CD14-positive monocyte (primary cell): ENCODE measurements at regions not wholly inside any gene's neighbourhood (a gene's known extent, or its start where the extent isn't known, plus 50 kb on each side); places are given as distances from the start of the nearest gene placed in this dataset.

Source experiments
- DNase-seq, 3 donors: peaks; one replicate each; pipeline ENCODE4 v3.0.0-alpha.2; 2011 to 2022
- H2AFZ ChIP-seq: 2 replicates; pipeline ENCODE4 v1.6.0; 2012; ENCODE audit warnings: mild to moderate bottlenecking, low read depth, low read length, inconsistent platforms; ENCODE audit not compliant: insufficient read depth, poor library complexity, severe bottlenecking
- H3K27ac ChIP-seq, 2 donors: 1 replicate in 1 of 2; 2 replicates in 1 of 2; pipeline ENCODE4 v1.5.1; 2012 to 2013; ENCODE audit warnings: low read length in 2 of 2, control low read depth in 1 of 2, inconsistent platforms in 1 of 2, low read depth in 1 of 2, mild to moderate bottlenecking in 1 of 2
- H3K27me3 ChIP-seq, 2 donors: one replicate each; pipeline versions ENCODE4 v1.6.0 to v1.6.1; 2011 to 2013; ENCODE audit warnings: low read length in 2 of 2; ENCODE audit not compliant: control insufficient read depth in 2 of 2, insufficient read depth in 2 of 2
- H3K36me3 ChIP-seq, 2 donors: replicated peaks in 1 of 2; 1 replicate in 1 of 2; 2 replicates in 1 of 2; pipeline versions ENCODE4 v1.5.1 to v1.6.1; 2012 to 2013; ENCODE audit warnings: low read length in 2 of 2, control low read depth in 1 of 2, inconsistent platforms in 1 of 2, mild to moderate bottlenecking in 1 of 2; ENCODE audit not compliant: insufficient read depth in 2 of 2, control insufficient read depth in 1 of 2
- H3K4me1 ChIP-seq, 2 donors: 1 replicate in 1 of 2; 2 replicates in 1 of 2; pipeline versions ENCODE4 v1.5.1 to v1.6.1; 2012 to 2013; ENCODE audit warnings: low read length in 2 of 2, control low read depth in 1 of 2, inconsistent platforms in 1 of 2, mild to moderate bottlenecking in 1 of 2, moderate library complexity in 1 of 2; ENCODE audit not compliant: insufficient read depth in 2 of 2, control insufficient read depth in 1 of 2
- H3K4me2 ChIP-seq: replicated peaks from 2 replicates; pipeline ENCODE3; 2012; ENCODE audit warnings: low read length, moderate library complexity, mild to moderate bottlenecking; ENCODE audit not compliant: poor library complexity, severe bottlenecking; ENCODE audit errors: extremely low read depth
- H3K4me3 ChIP-seq, 3 experiments: fragments of 200-600 bp in 1 of 3; sonication (generic) in 1 of 3; replicated peaks in 1 of 3; 1 replicate in 2 of 3; 2 replicates in 1 of 3; pipeline ENCODE4 v1.5.1; 2011 to 2013; ENCODE audit warnings: low read length in 3 of 3, mild to moderate bottlenecking in 3 of 3, control low read depth in 2 of 3, low read depth in 2 of 3, inconsistent platforms in 1 of 3, moderate library complexity in 1 of 3
- H3K79me2 ChIP-seq: 2 replicates; pipeline ENCODE4 v1.6.0; 2012; ENCODE audit warnings: mild to moderate bottlenecking, control low read depth, inconsistent platforms, low read length, moderate library complexity; ENCODE audit not compliant: insufficient read depth
- H3K9ac ChIP-seq: 2 replicates; pipeline ENCODE4 v1.6.0; 2017; ENCODE audit warnings: low read length, mild to moderate bottlenecking; ENCODE audit not compliant: insufficient read depth, poor library complexity, severe bottlenecking
- H3K9me3 ChIP-seq, 2 donors: replicated peaks in 1 of 2; 1 replicate in 1 of 2; 2 replicates in 1 of 2; pipeline versions ENCODE4 v1.5.1 to v1.6.1; 2012 to 2013; ENCODE audit warnings: low read length in 2 of 2, control low read depth in 1 of 2; ENCODE audit not compliant: control insufficient read depth in 1 of 2, insufficient read depth in 1 of 2
- H4K20me1 ChIP-seq: 2 replicates; pipeline ENCODE4 v1.6.0; 2012; ENCODE audit warnings: mild to moderate bottlenecking, low read length, control low read depth, moderate library complexity; ENCODE audit not compliant: insufficient read depth
- H3K27ac Mint-ChIP-seq, 7 donors: one replicate each; pipeline ENCODE4 v1.8.0; 2020; ENCODE audit warnings: mild to moderate bottlenecking in 7 of 7, mixed read lengths in 7 of 7, moderate library complexity in 6 of 7, inconsistent platforms in 2 of 7
- H3K27me3 Mint-ChIP-seq, 3 donors: one replicate each; pipeline ENCODE4 v1.8.0; 2021 to 2022; ENCODE audit warnings: low read depth in 3 of 3, mild to moderate bottlenecking in 3 of 3, mixed read lengths in 3 of 3, moderate library complexity in 3 of 3, inconsistent platforms in 1 of 3
- H3K36me3 Mint-ChIP-seq, 2 donors: one replicate each; pipeline ENCODE4 v1.8.0; 2020; ENCODE audit warnings: mixed read lengths in 2 of 2, inconsistent platforms in 1 of 2, mild to moderate bottlenecking in 1 of 2
- H3K4me1 Mint-ChIP-seq: one replicate; pipeline ENCODE4 v1.8.0; 2020; ENCODE audit warnings: mild to moderate bottlenecking, mixed read lengths
- H3K4me3 Mint-ChIP-seq, 2 donors: one replicate each; pipeline ENCODE4 v1.8.0; 2020; ENCODE audit warnings: mild to moderate bottlenecking in 2 of 2, mixed read lengths in 2 of 2, moderate library complexity in 1 of 2
- H3K9me3 Mint-ChIP-seq, 7 donors: one replicate each; pipeline ENCODE4 v1.8.0; 2020 to 2022; ENCODE audit warnings: mixed read lengths in 7 of 7, mild to moderate bottlenecking in 6 of 7, moderate library complexity in 6 of 7, inconsistent platforms in 2 of 7
- CTCF ChIP-seq: fragments of 200-600 bp; IDR thresholded peaks from one replicate; pipeline ENCODE4 v1.8.0; 2022; ENCODE audit warnings: antibody characterized with exemption, mild to moderate bottlenecking
- WGBS: methylation state at CpG from one replicate; pipeline ENCODE4 v1.1.5; 2013; ENCODE audit warnings: missing lambda C conversion rate; ENCODE audit not compliant: insufficient coverage; 5-methylcytosine and 5-hydroxymethylcytosine counted together
- intact Hi-C, 2 donors: fragments of 100-400 bp; cut with micrococcal nuclease; formaldehyde crosslinking; loops; one replicate each; pipeline versions ENCODE4 v1.15.0 to v1.15.1; 2023

DNA sequence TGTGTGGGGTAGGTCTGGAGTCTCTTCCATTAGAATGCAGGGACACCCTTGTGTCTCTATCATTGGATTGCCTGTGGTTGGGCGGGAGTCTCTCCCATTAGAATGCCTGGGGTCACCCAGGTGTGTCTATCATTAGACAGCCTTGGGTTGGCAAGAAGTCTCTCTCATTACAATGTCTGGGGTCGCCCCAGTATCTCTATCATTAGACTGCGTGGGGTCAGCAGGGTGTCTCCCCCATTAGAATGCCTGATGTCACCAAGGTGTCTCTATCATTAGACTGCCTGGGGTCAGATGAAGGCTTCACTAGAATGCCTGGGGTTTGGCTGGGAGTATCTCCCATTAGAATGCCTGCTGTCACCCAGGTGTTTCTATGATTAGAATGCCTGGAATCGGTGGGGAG, 1539.0 kb downstream of the UQCRFS1 start:
- no peaks in the 10 kb centered on the region for H4K20me1 ChIP-seq
- no peak for DNase-seq
- intact Hi-C loops, result no loop called here
- WGBS, result 19% methylated on average over 2 of the region's 4 CpGs
- H3K4me3 Mint-ChIP-seq, result no peak overlapping the region
- peaks cover 39 to 87% (median 76%) of the 10 kb centered on the region in 7 donors for H3K9me3 Mint-ChIP-seq
- H2AFZ ChIP-seq, result no peak overlapping the region
- H3K36me3 Mint-ChIP-seq, result no peaks in the 10 kb centered on the region
- H3K27ac Mint-ChIP-seq, result no peak overlapping the region
- no peak for TF ChIP-seq CTCF
- H3K27me3 ChIP-seq, result no peaks in the 10 kb centered on the region
- H3K36me3 ChIP-seq, result no peaks in the 10 kb centered on the region
- H3K27me3 Mint-ChIP-seq, result no peaks in the 10 kb centered on the region
- H3K79me2 ChIP-seq, result no peaks in the 10 kb centered on the region
- no peak overlapping the region for H3K4me3 ChIP-seq
- no peak overlapping the region for H3K4me2 ChIP-seq
- H3K4me1 Mint-ChIP-seq, result no peaks in the 10 kb centered on the region
- H3K27ac ChIP-seq, result no peak overlapping the region
- no peak overlapping the region for H3K9ac ChIP-seq
- H3K9me3 ChIP-seq, result peaks cover 93 to 96% of the 10 kb centered on the region in 2 donors
- no peaks in the 10 kb centered on the region for H3K4me1 ChIP-seq

- Histone ChIP-seq H3K9me3 (peaks cover 79 to 94% of the 10 kb centered on the region in 2 donors), H3K36me3 (no peaks in the 10 kb centered on the region), H2AFZ (no peak overlapping the region), H3K79me2 (no peaks in the 10 kb centered on the region), H3K27me3 (no peaks in the 10 kb centered on the region), H4K20me1 (no peaks in the 10 kb centered on the region), H3K4me1 (no peaks in the 10 kb centered on the region), H3K27ac (no peak overlapping the region), H3K9ac (no peak overlapping the region), H3K4me3 (no peak overlapping the region), H3K4me2 (no peak overlapping the region)
- no peak overlapping the region for H3K4me3 Mint-ChIP-seq
- 74% methylated on average over 9 of the region's 10 CpGs for WGBS
- H3K4me1 Mint-ChIP-seq, result no peaks in the 10 kb centered on the region
- no peak for TF ChIP-seq CTCF
- H3K36me3 Mint-ChIP-seq, result no peaks in the 10 kb centered on the region
- no peak for DNase-seq
- H3K27ac Mint-ChIP-seq, result peak overlapping the region in 1 of 7 donors; percentile 37
- no peaks in the 10 kb centered on the region for H3K27me3 Mint-ChIP-seq
- intact Hi-C loops, result no loop called here
- H3K9me3 Mint-ChIP-seq, result peaks cover 31 to 75% (median 68%) of the 10 kb centered on the region in 7 donors
Measured at GRCh38 chr19:27672309-27673047, 1540.5 kb downstream of the UQCRFS1 start.
